GM21381 (cell line): ENCODE measurements at regions not wholly inside any gene's neighbourhood (a gene's known extent, or its start where the extent isn't known, plus 50 kb on each side); places are given as distances from the start of the nearest gene placed in this dataset.

Experiments used
- ATAC-seq: cut with Tn5 transposase; IDR thresholded peaks from one replicate; pipeline ENCODE4 v1.9.1; 2021; ENCODE audit warnings: mild to moderate bottlenecking, moderate library complexity; ENCODE audit not compliant: unreplicated experiment

GRCh38 chr5:2460098-2460497 lies 291.4 kb downstream of the IRX2 start:
- ATAC-seq = no peak

GRCh38 chr5:2459251-2459650 lies 292.2 kb downstream of the IRX2 start:
- ATAC-seq = no peak

- no peak for ATAC-seq
Measured at GRCh38 chr5:2455878-2456277, 295.6 kb downstream of the IRX2 start.

- no peak for ATAC-seq
Measured at GRCh38 chr5:2454876-2455275, 296.6 kb downstream of the IRX2 start.

GRCh38 chr5:2453781-2454180 lies 297.7 kb downstream of the IRX2 start:
- no peak for ATAC-seq

- ATAC-seq = no peak
Measured at GRCh38 chr5:2451100-2451499, 300.4 kb downstream of the IRX2 start.

- ATAC-seq = no peak
Measured at GRCh38 chr5:2442496-2443354, 308.8 kb downstream of the IRX2 start.

GRCh38 chr5:2441495-2442180 lies 309.8 kb downstream of the IRX2 start:
- ATAC-seq = no peak

- no peak for ATAC-seq
Measured at GRCh38 chr5:2439608-2440007, 311.9 kb downstream of the IRX2 start.

GRCh38 chr5:2433086-2433485 lies 318.4 kb downstream of the IRX2 start:
- ATAC-seq = no peak

GRCh38 chr5:2432076-2432920 lies 319.2 kb downstream of the IRX2 start:
- no peak for ATAC-seq

GRCh38 chr5:2430606-2431005 lies 320.9 kb downstream of the IRX2 start:
- no peak for ATAC-seq

GRCh38 chr5:2427983-2428382 lies 323.5 kb downstream of the IRX2 start:
- ATAC-seq = no peak

GRCh38 chr5:2423634-2424033 lies 327.8 kb downstream of the IRX2 start:
- ATAC-seq = no peak

- no peak for ATAC-seq
Measured at GRCh38 chr5:2417301-2417700, 334.2 kb downstream of the IRX2 start.

- ATAC-seq = no peak
Measured at GRCh38 chr5:2415678-2416077, 335.8 kb downstream of the IRX2 start.

GRCh38 chr5:2410451-2410850 lies 341.0 kb downstream of the IRX2 start:
- no peak for ATAC-seq

GRCh38 chr5:2403296-2403695 lies 348.2 kb downstream of the IRX2 start:
- ATAC-seq = no peak

- ATAC-seq = no peak
Measured at GRCh38 chr5:2399804-2400203, 351.7 kb downstream of the IRX2 start.

GRCh38 chr5:2399096-2399495 lies 352.4 kb downstream of the IRX2 start:
- ATAC-seq = no peak

GRCh38 chr5:2393556-2393955 lies 357.9 kb downstream of the IRX2 start:
- no peak for ATAC-seq
